Urinary bladder (tissue), 3 donors: ENCODE measurements at regions not wholly inside any gene's neighbourhood (a gene's known extent, or its start where the extent isn't known, plus 50 kb on each side); places are given as distances from the start of the nearest gene placed in this dataset.
"Not testable (repeated sequence)": the region's sequence is repeated elsewhere in the genome, so short reads cannot be mapped to it uniquely, and the experiment has no call there.

Experiments used
- DNase-seq: peaks from one replicate; pipeline ENCODE4 v3.0.0-alpha.2; 2015; ENCODE audit errors: extremely low spot score
- H3K27ac ChIP-seq: one replicate; pipeline ENCODE4 v1.5.1; 2013; ENCODE audit warnings: low read depth, mild to moderate bottlenecking, moderate library complexity
- H3K36me3 ChIP-seq: one replicate; pipeline ENCODE4 v1.6.1; 2013; ENCODE audit warnings: mild to moderate bottlenecking, moderate library complexity; ENCODE audit not compliant: insufficient read depth
- H3K4me1 ChIP-seq: one replicate; pipeline ENCODE4 v1.6.1; 2013; ENCODE audit warnings: mild to moderate bottlenecking, moderate library complexity; ENCODE audit not compliant: insufficient read depth
- H3K4me3 ChIP-seq: one replicate; pipeline ENCODE4 v1.5.1; 2013; ENCODE audit warnings: low read depth, low read length
- WGBS: extraction: QIAGEN DNeasy Blood & Tissue Kit; methylation state at CpG from one replicate; pipeline ENCODE4 v1.1.7; 2013; 5-methylcytosine and 5-hydroxymethylcytosine counted together
- donor health status: healthy with polysubstance abuse.
- donor health status: healthy.

GRCh38 chr11:29634744-29635143, 382.1 kb downstream of the KCNA4 start:
- Histone ChIP-seq H3K36me3 (no peaks in the 10 kb centered on the region), H3K27ac (no peak overlapping the region), H3K4me3 (no peak overlapping the region), H3K4me1 (no peaks in the 10 kb centered on the region)
- WGBS, result 73% methylated on average over 3 of the region's 3 CpGs
- DNase-seq, result no peak

- Histone ChIP-seq H3K4me3 (no peak overlapping the region), H3K27ac (no peak overlapping the region), H3K4me1 (no peaks in the 10 kb centered on the region), H3K36me3 (no peaks in the 10 kb centered on the region)
- DNase-seq, result no peak
Observed at GRCh38 chr11:29634244-29634643, 382.6 kb downstream of the KCNA4 start.

DNA sequence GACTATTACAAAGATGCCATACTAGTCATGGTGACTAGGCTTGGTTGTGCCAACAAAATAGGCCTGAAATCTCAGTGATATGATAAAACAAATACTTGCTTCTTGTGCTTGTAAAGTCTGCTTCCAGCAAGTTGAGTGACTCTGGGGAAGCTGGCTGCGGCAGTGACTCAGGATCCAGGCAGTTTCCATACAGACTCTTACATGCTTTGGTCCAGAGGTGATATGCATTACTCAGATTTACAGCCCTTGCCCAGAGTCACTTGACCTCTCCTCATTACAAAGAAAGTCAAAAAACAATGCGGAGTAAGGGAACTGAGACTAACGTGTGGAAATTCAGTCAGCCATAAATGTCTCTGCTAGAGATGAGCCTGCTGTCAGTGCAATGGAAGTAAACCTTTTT, 387.5 kb downstream of the KCNA4 start:
- Histone ChIP-seq H3K36me3 (no peaks in the 10 kb centered on the region), H3K4me1 (no peaks in the 10 kb centered on the region), H3K4me3 (no peak overlapping the region), H3K27ac (no peak overlapping the region)
- 57% methylated on average over 3 of the region's 3 CpGs for WGBS
- no peak for DNase-seq

DNA sequence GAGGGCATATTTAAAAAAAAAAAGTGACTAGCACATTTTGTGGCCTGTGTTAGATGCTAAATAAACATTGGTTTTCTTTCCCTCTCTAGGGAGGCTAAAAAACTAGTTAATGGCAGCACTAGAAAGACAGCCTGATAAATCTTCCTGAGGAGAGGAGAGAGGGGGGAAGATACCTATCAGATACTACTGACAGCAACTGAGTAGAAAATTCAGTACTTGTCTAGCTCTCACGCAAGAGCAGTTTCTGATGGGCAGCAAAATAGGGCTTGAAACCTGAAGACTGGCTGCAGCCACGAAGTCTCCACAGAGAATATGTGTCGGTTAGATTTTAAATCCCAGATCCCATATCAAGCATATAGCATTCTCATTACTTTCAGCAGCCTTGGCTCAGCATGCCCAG, 388.2 kb downstream of the KCNA4 start:
- Histone ChIP-seq H3K4me3 (no peak overlapping the region), H3K36me3 (no peaks in the 10 kb centered on the region), H3K27ac (no peak overlapping the region), H3K4me1 (no peaks in the 10 kb centered on the region)
- 63% methylated on average over 3 of the region's 3 CpGs for WGBS
- DNase-seq, result no peak

- no peak for DNase-seq
- WGBS, result 51% methylated on average over 1 of the region's 1 CpG
- H3K36me3 ChIP-seq, result no peaks in the 10 kb centered on the region
- no peak overlapping the region for H3K4me3 ChIP-seq
- no peaks in the 10 kb centered on the region for H3K4me1 ChIP-seq
- H3K27ac ChIP-seq, result no peak overlapping the region
Observed at GRCh38 chr11:29627541-29627940, 389.3 kb downstream of the KCNA4 start.

DNA sequence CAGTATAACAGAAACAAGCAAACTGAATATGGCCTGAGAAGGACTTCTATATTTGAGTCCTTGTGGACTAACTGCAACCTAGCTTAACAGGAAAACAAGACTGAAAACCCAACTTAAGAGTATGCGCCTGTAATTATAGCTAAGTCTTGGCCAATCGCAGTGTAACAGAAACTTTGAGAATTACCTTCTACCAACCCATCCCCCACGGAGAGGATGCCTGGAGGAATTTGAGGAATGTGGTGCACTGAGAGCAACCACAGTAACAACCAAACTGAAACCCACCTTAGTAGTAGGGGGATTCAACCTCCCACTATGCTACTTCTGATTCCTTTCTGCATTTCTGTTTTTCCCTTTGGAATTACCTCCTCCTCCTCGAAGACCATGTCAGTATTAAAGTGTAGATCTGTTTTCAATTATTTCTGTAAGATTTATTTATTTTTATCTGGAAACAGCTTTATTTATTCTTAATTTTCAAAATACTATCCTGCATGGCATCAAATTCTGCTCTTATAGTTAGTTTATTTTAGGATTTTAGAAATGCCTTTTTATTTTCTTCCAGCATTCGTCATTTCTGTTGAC, 393.6 kb downstream of the KCNA4 start:
- H3K36me3 ChIP-seq, result no peaks in the 10 kb centered on the region
- no peak overlapping the region for H3K27ac ChIP-seq
- no peak overlapping the region for H3K4me3 ChIP-seq
- whole genome bisulfite sequencing, result 33% methylated on average over 5 of the region's 5 CpGs
- no peaks in the 10 kb centered on the region for H3K4me1 ChIP-seq
- no peak for DNase-seq

DNA sequence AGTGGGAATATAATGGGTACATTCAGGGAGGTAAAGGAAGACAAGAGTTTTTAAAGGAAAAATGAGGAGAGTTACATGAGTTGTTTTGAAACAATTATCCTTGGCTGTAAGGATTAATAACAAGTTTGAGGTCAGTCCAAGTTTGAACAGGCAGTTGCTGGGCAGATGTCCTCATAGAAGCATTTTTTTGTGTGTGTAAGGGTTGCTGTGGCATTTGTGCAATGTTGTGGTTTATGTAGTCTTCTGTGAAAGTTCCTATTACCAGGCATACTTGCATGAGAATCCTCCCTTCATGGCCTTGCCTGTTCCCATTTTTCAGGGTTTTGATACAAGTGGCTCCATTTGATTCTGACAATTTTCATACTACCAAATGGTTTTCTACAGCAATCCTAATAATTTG, 400.2 kb downstream of the KCNA4 start:
- Histone ChIP-seq H3K4me3 (no peak overlapping the region), H3K4me1 (no peaks in the 10 kb centered on the region), H3K36me3 (no peaks in the 10 kb centered on the region), H3K27ac (no peak overlapping the region)
- DNase-seq, result no peak

DNA sequence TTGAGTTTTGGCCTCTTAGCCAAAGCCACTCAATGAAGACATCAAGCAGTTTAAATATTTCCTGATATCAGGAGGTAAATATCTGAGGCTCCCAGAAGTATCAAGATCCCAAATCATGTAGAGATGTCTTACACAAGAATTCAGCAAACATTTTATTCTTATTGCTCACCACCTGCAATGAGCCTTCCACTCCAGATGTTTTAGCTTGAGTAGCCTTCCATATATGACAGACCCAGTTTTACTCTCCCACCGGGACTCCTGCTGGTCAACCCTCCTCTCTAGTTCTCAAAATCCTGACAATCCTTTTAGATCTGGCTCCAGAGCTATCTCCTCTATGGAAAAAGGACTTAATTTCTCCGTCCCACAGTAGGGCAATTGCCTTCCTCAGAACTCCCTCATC, 404.4 kb downstream of the KCNA4 start:
- WGBS, result 82% methylated on average over 2 of the region's 2 CpGs
- Histone ChIP-seq H3K36me3 (no peaks in the 10 kb centered on the region), H3K4me3 (no peak overlapping the region), H3K4me1 (no peaks in the 10 kb centered on the region), H3K27ac (no peak overlapping the region)
- no peak for DNase-seq

DNA sequence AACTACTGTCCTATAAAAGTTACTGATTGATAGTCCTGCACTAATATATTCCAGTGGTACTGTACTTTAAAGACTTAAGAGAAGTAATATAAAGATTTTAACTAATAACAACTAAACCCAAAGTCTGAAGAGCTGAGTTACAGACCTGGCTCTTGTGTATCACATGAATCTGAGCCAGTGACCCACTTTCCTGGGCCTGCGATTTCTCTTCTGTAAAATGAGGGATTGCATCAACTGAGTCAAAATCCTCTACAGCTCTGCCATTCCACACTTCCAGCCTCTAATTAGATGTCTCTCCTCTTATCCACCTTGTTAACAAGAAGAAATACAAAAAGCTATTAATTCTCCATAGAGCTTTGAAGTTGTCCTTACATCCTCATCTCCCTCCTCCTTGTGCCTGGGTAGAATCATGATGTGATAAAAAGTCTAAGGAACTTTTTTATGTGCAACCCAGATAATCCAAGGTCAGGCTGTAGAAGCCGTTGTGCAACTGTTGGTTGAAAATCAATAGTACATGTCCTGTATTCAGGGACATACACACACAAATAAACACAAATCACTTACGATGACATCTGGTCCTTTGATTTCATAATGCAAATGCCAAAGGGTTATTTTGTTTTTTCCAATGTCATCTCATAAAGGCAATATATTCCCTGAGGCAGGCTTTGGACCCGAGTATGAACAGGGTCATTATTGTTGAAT, 410.3 kb downstream of the KCNA4 start:
- Histone ChIP-seq H3K4me3 (no peak overlapping the region), H3K27ac (no peak overlapping the region)
- 51% methylated on average over 4 of the region's 4 CpGs for WGBS

GRCh38 chr11:29600151-29600575, 416.7 kb downstream of the KCNA4 start:
- H3K36me3 ChIP-seq, H3K27ac ChIP-seq, H3K4me3 ChIP-seq, H3K4me1 ChIP-seq, DNase-seq: not testable (repeated sequence)
- 96% methylated on average over 27 of the region's 27 CpGs for WGBS

More for the DNA sequence above, 410.3 kb downstream of the KCNA4 start:
- DNase-seq, result no peak
- Histone ChIP-seq H3K4me1 (no peaks in the 10 kb centered on the region), H3K36me3 (no peaks in the 10 kb centered on the region)

- no peaks in the 10 kb centered on the region for H3K4me1 ChIP-seq
- no peak for DNase-seq
- H3K27ac ChIP-seq, result no peak overlapping the region
- no peak overlapping the region for H3K4me3 ChIP-seq
- H3K36me3 ChIP-seq, result no peaks in the 10 kb centered on the region
Observed at GRCh38 chr11:29584342-29584741, 432.5 kb downstream of the KCNA4 start.

GRCh38 chr11:29578806-29579205, 438.0 kb downstream of the KCNA4 start:
- no peak for DNase-seq
- no peaks in the 10 kb centered on the region for H3K4me1 ChIP-seq
- H3K27ac ChIP-seq, result no peak overlapping the region
- H3K4me3 ChIP-seq, result no peak overlapping the region
- 79% methylated on average over 2 of the region's 2 CpGs for WGBS
- H3K36me3 ChIP-seq, result no peaks in the 10 kb centered on the region

DNA sequence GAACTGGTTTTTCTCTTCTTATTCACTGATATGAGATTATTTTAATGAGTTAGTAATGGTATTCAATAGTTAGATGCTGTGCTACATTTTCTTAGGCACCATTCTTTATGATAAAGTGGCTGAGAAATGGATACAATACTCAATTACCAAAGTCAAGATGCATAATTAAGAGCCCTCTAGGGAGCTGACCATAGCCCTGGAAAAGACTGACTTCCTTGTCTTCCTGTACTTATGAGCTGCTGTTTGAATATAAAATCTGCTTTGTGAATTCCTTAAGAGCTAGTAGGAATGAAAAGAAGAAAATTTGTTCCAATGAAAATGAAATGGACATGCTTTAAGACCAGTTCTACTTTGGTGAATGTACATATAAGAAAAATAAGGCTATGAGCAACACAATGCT, 452.3 kb downstream of the KCNA4 start:
- H3K4me3 ChIP-seq, result no peak overlapping the region
- no peaks in the 10 kb centered on the region for H3K4me1 ChIP-seq
- DNase-seq, result no peak
- no peak overlapping the region for H3K27ac ChIP-seq
- H3K36me3 ChIP-seq, result no peaks in the 10 kb centered on the region

DNA sequence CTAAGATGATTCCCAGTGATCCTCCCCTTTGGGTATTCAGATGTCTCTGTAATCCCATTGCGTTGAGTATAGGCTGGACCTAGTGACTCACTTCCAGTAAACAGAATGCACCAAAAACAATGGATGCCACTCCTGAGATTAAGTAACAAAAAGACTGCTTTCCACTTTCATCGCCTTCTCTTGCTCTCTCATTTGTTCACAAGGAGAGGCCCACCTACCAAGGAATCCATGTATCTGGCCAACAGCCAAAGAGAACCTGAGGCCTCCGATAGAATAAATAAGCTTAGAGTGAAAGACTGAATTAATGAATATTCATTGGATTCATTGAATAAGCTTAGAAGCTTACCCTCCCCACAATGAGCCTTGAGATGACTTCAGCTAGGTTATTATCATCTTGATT, 454.6 kb downstream of the KCNA4 start:
- Histone ChIP-seq H3K4me1 (no peaks in the 10 kb centered on the region), H3K4me3 (no peak overlapping the region), H3K36me3 (no peaks in the 10 kb centered on the region), H3K27ac (no peak overlapping the region)
- 85% methylated on average over 3 of the region's 3 CpGs for WGBS
- DNase-seq, result no peak

DNA sequence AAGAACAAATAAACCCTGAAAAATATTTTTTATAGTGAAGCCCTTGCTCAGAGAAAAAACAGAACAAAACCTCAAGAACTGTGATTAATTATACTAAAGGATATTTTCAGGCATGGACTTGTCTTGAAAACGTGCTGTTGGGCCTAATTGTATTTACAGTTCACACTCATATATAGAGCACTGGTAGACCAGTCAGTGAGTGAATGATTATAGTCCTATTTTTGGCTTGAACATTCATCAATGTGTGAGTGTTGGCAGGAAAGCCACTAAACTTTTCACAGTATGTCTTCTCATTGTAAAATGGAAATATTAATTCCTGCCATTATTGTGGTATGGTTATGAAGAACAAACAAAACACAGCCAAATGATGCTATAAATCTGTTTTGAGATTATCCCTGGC, 462.8 kb downstream of the KCNA4 start:
- Histone ChIP-seq H3K36me3 (no peaks in the 10 kb centered on the region), H3K4me1 (no peaks in the 10 kb centered on the region), H3K4me3 (no peak overlapping the region), H3K27ac (no peak overlapping the region)
- 21% methylated on average over 1 of the region's 1 CpG for WGBS
- no peak for DNase-seq
